ENCODE measurements at regions not wholly inside any gene's neighbourhood (a gene's known extent, or its start where the extent isn't known, plus 50 kb on each side); places are given as distances from the start of the nearest gene placed in this dataset.

- H3K27me3 ChIP-seq (ENCODE audit: control insufficient read depth in 1 of 2, insufficient read depth in 1 of 2, low read length in 2 of 2) = no peaks in the 10 kb centered on the region
- no peak overlapping the region for H3K14ac ChIP-seq (ENCODE audit: low read length in 2 of 2)
- no peak overlapping the region for H3K27ac ChIP-seq (ENCODE audit: low read length, poor library complexity, severe bottlenecking)
- no peak overlapping the region for H4K8ac ChIP-seq (ENCODE audit: low read length)
- peaks cover 0 to 3% of the 10 kb centered on the region in 2 experiments for H3K36me3 ChIP-seq (ENCODE audit: control insufficient read depth in 1 of 2, insufficient read depth in 2 of 2, low read depth in 1 of 2, low read length in 2 of 2)
- no peak overlapping the region for H2BK5ac ChIP-seq (ENCODE audit: low read depth, low read length, poor library complexity, severe bottlenecking)
- H3K79me1 ChIP-seq (replicated peaks; ENCODE audit: low read length, poor library complexity, severe bottlenecking) = no peaks in the 10 kb centered on the region
- no peak overlapping the region for H2BK15ac ChIP-seq (ENCODE audit: low read depth, poor library complexity, severe bottlenecking)
- H2BK120ac ChIP-seq (ENCODE audit: low read depth, low read length) = no peak overlapping the region
- H2AK5ac ChIP-seq (ENCODE audit: low read length, severe bottlenecking) = no peak overlapping the region
- no peak overlapping the region for H3K4ac ChIP-seq (ENCODE audit: low read depth in 1 of 2, low read length in 2 of 2)
- no peak overlapping the region for H4K91ac ChIP-seq (ENCODE audit: low read length)
- no peak for DNase-seq
- H3K9ac ChIP-seq (ENCODE audit: low read length) = no peak overlapping the region
- H3K4me2 ChIP-seq (ENCODE audit: low read length, poor library complexity, severe bottlenecking) = no peak overlapping the region
- H3K23ac ChIP-seq (ENCODE audit: low read length in 2 of 2) = no peak overlapping the region
- no peaks in the 10 kb centered on the region for H3K4me1 ChIP-seq (ENCODE audit: control insufficient read depth, insufficient read depth, low read depth, low read length)
- no peak overlapping the region for H3K18ac ChIP-seq (ENCODE audit: low read depth in 1 of 2, low read length in 2 of 2)
- no peak overlapping the region for H3K4me3 ChIP-seq (ENCODE audit: insufficient read depth in 1 of 2, low read depth in 1 of 2, low read length in 2 of 2)
- no peak overlapping the region for H2AFZ ChIP-seq (ENCODE audit: low read depth, low read length)
- H2BK12ac ChIP-seq (ENCODE audit: low read length in 2 of 2) = no peak overlapping the region
- H3K9me3 ChIP-seq (ENCODE audit: control insufficient read depth, low read length) = no peaks in the 10 kb centered on the region
- 50% methylated on average over 1 of the region's 2 CpGs for WGBS
These were observed 254.4 kb downstream of the ANKRD7 start for GRCh38 chr7:118478931-118479330.

GRCh38 chr7:118492466-118492865 is 268.0 kb downstream of the ANKRD7 start:
- H4K91ac ChIP-seq (ENCODE audit: low read length) = no peak overlapping the region
- H3K79me1 ChIP-seq (replicated peaks; ENCODE audit: low read length, poor library complexity, severe bottlenecking) = no peaks in the 10 kb centered on the region
- no peak overlapping the region for H3K14ac ChIP-seq (ENCODE audit: low read length in 2 of 2)
- no peak overlapping the region for H3K9ac ChIP-seq (ENCODE audit: low read length)
- no peak overlapping the region for H2BK12ac ChIP-seq (ENCODE audit: low read length in 2 of 2)
- H3K27me3 ChIP-seq (ENCODE audit: control insufficient read depth in 1 of 2, insufficient read depth in 1 of 2, low read length in 2 of 2) = no peaks in the 10 kb centered on the region
- no peak overlapping the region for H2AK5ac ChIP-seq (ENCODE audit: low read length, severe bottlenecking)
- H3K4me1 ChIP-seq (ENCODE audit: control insufficient read depth, insufficient read depth, low read depth, low read length) = no peaks in the 10 kb centered on the region
- H3K23ac ChIP-seq (ENCODE audit: low read length in 2 of 2) = no peak overlapping the region
- no peak overlapping the region for H3K4ac ChIP-seq (ENCODE audit: low read depth in 1 of 2, low read length in 2 of 2)
- H2BK5ac ChIP-seq (ENCODE audit: low read depth, low read length, poor library complexity, severe bottlenecking) = no peak overlapping the region
- no peak overlapping the region for H3K4me2 ChIP-seq (ENCODE audit: low read length, poor library complexity, severe bottlenecking)
- H2BK15ac ChIP-seq (ENCODE audit: low read depth, poor library complexity, severe bottlenecking) = no peak overlapping the region
- H3K18ac ChIP-seq (ENCODE audit: low read depth in 1 of 2, low read length in 2 of 2) = no peak overlapping the region
- H3K27ac ChIP-seq (ENCODE audit: low read length, poor library complexity, severe bottlenecking) = no peak overlapping the region
- no peak overlapping the region for H4K8ac ChIP-seq (ENCODE audit: low read length)
- H3K4me3 ChIP-seq (ENCODE audit: insufficient read depth in 1 of 2, low read depth in 1 of 2, low read length in 2 of 2) = no peak overlapping the region
- H3K36me3 ChIP-seq (ENCODE audit: control insufficient read depth in 1 of 2, insufficient read depth in 2 of 2, low read depth in 1 of 2, low read length in 2 of 2) = no peaks in the 10 kb centered on the region
- DNase-seq = peak; percentile 37
- H2BK120ac ChIP-seq (ENCODE audit: low read depth, low read length) = no peak overlapping the region
- H3K9me3 ChIP-seq (ENCODE audit: control insufficient read depth, low read length) = no peaks in the 10 kb centered on the region
- 61% methylated on average over 4 of the region's 5 CpGs for WGBS
- no peak overlapping the region for H2AFZ ChIP-seq (ENCODE audit: low read depth, low read length)

- Histone ChIP-seq H3K4me3 (ENCODE audit: insufficient read depth in 1 of 2, low read depth in 1 of 2, low read length in 2 of 2) (no peak overlapping the region), H3K4ac (ENCODE audit: low read depth in 1 of 2, low read length in 2 of 2) (no peak overlapping the region)
These were observed 271.7 kb downstream of the ANKRD7 start for GRCh38 chr7:118496138-118496644.

GRCh38 chr7:118502235-118502634 is 277.7 kb downstream of the ANKRD7 start:
- H3K27me3 ChIP-seq (ENCODE audit: control insufficient read depth in 1 of 2, insufficient read depth in 1 of 2, low read length in 2 of 2) = no peaks in the 10 kb centered on the region
- no peaks in the 10 kb centered on the region for H3K9me3 ChIP-seq (ENCODE audit: control insufficient read depth, low read length)
- H3K23ac ChIP-seq (ENCODE audit: low read length in 2 of 2) = no peak overlapping the region
- H3K4me1 ChIP-seq (ENCODE audit: control insufficient read depth, insufficient read depth, low read depth, low read length) = no peaks in the 10 kb centered on the region
- no peak overlapping the region for H2BK12ac ChIP-seq (ENCODE audit: low read length in 2 of 2)
- no peak overlapping the region for H3K14ac ChIP-seq (ENCODE audit: low read length in 2 of 2)
- H3K79me1 ChIP-seq (replicated peaks; ENCODE audit: low read length, poor library complexity, severe bottlenecking) = no peaks in the 10 kb centered on the region
- H3K18ac ChIP-seq (ENCODE audit: low read depth in 1 of 2, low read length in 2 of 2) = no peak overlapping the region
- no peak overlapping the region for H2BK5ac ChIP-seq (ENCODE audit: low read depth, low read length, poor library complexity, severe bottlenecking)
- no peak overlapping the region for H2AK5ac ChIP-seq (ENCODE audit: low read length, severe bottlenecking)
- H3K36me3 ChIP-seq (ENCODE audit: control insufficient read depth in 1 of 2, insufficient read depth in 2 of 2, low read depth in 1 of 2, low read length in 2 of 2) = no peaks in the 10 kb centered on the region
- no peak overlapping the region for H3K4me3 ChIP-seq (ENCODE audit: insufficient read depth in 1 of 2, low read depth in 1 of 2, low read length in 2 of 2)
- no peak overlapping the region for H2AFZ ChIP-seq (ENCODE audit: low read depth, low read length)
- H2BK120ac ChIP-seq (ENCODE audit: low read depth, low read length) = no peak overlapping the region
- H3K27ac ChIP-seq (ENCODE audit: low read length, poor library complexity, severe bottlenecking) = no peak overlapping the region
- DNase-seq = no peak
- H2BK15ac ChIP-seq (ENCODE audit: low read depth, poor library complexity, severe bottlenecking) = no peak overlapping the region
- H4K91ac ChIP-seq (ENCODE audit: low read length) = no peak overlapping the region
- WGBS = 90% methylated on average over 3 of the region's 3 CpGs
- H3K4ac ChIP-seq (ENCODE audit: low read depth in 1 of 2, low read length in 2 of 2) = no peak overlapping the region
- no peak overlapping the region for H3K4me2 ChIP-seq (ENCODE audit: low read length, poor library complexity, severe bottlenecking)
- H4K8ac ChIP-seq (ENCODE audit: low read length) = no peak overlapping the region
- H3K9ac ChIP-seq (ENCODE audit: low read length) = no peak overlapping the region

More at GRCh38 chr7:118496138-118496644, 271.7 kb downstream of the ANKRD7 start:
- Histone ChIP-seq H3K4me1 (ENCODE audit: control insufficient read depth, insufficient read depth, low read depth, low read length) (no peaks in the 10 kb centered on the region), H3K36me3 (ENCODE audit: control insufficient read depth in 1 of 2, insufficient read depth in 2 of 2, low read depth in 1 of 2, low read length in 2 of 2) (no peaks in the 10 kb centered on the region), H3K4me2 (ENCODE audit: low read length, poor library complexity, severe bottlenecking) (no peak overlapping the region), H2BK120ac (ENCODE audit: low read depth, low read length) (no peak overlapping the region), H3K27ac (ENCODE audit: low read length, poor library complexity, severe bottlenecking) (no peak overlapping the region), H3K9ac (ENCODE audit: low read length) (no peak overlapping the region), H2BK12ac (ENCODE audit: low read length in 2 of 2) (no peak overlapping the region), H4K91ac (ENCODE audit: low read length) (no peak overlapping the region), H3K79me1 (replicated peaks; ENCODE audit: low read length, poor library complexity, severe bottlenecking) (no peaks in the 10 kb centered on the region), H3K23ac (ENCODE audit: low read length in 2 of 2) (no peak overlapping the region), H2AFZ (ENCODE audit: low read depth, low read length) (no peak overlapping the region), H3K18ac (ENCODE audit: low read depth in 1 of 2, low read length in 2 of 2) (no peak overlapping the region), H2AK5ac (ENCODE audit: low read length, severe bottlenecking) (no peak overlapping the region), H3K27me3 (ENCODE audit: control insufficient read depth in 1 of 2, insufficient read depth in 1 of 2, low read length in 2 of 2) (no peaks in the 10 kb centered on the region), H3K9me3 (ENCODE audit: control insufficient read depth, low read length) (no peaks in the 10 kb centered on the region), H4K8ac (ENCODE audit: low read length) (no peak overlapping the region), H2BK5ac (ENCODE audit: low read depth, low read length, poor library complexity, severe bottlenecking) (no peak overlapping the region), H3K14ac (ENCODE audit: low read length in 2 of 2) (no peak overlapping the region), H2BK15ac (ENCODE audit: low read depth, poor library complexity, severe bottlenecking) (no peak overlapping the region)
- peak; percentile 6 for DNase-seq

Measured in mesenchymal stem cell (in vitro differentiated cells and primary cell).